HTR-8/SVneo (cell line): ENCODE measurements at regions not wholly inside any gene's neighbourhood (a gene's known extent, or its start where the extent isn't known, plus 50 kb on each side); places are given as distances from the start of the nearest gene placed in this dataset.

Experiments used
- DNase-seq: peaks from one replicate; pipeline ENCODE4 v3.0.0; 2011; ENCODE audit warnings: low spot score, mixed read lengths; ENCODE audit not compliant: insufficient read length
- FAIRE-seq: peaks from 2 replicates; lab custom pipeline; 2011; peaks lifted over from hg19 to GRCh38; lab: Jason Lieb, UNC

DNA sequence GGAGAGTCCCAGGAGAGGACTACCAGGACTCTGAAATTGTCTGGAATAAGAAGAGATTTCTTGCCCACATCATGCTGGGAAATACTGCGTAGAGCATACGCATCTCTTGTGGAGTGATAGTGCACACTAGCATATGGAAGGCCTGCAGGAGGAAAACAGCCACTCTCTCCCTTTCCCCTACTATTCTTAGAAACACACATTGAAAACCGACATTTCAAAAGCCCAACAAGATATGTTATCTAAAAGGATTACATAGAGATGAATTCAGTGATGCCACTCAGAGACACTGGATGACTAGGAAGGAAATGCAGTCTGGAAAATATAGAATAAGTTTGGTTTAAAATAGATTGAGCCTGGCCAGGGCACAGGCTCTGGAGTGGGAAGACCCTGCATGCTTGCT is 388.7 kb upstream of the NBEA start:
- FAIRE-seq (no peak), DNase-seq (no peak)

DNA sequence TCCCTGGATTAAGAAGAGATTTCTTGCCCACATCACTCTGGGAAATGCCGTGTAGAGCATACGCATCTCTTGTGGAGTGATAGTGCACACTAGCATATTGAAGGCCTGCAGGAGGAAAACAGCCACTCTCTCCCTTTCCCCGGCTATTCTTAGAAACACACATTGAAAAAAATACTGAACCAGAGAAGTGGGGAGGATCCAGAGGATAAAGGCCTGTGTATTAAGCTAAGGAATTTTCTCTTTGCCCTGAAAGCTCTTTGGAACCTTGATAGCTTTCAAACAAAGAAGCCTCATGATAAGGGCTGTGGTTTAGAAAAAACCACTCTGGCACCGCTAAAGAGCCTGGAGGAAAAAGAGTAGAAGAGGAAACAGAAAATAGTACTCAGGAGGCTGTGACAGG is 386.1 kb upstream of the NBEA start:
- no peak for FAIRE-seq
- no peak for DNase-seq

DNA sequence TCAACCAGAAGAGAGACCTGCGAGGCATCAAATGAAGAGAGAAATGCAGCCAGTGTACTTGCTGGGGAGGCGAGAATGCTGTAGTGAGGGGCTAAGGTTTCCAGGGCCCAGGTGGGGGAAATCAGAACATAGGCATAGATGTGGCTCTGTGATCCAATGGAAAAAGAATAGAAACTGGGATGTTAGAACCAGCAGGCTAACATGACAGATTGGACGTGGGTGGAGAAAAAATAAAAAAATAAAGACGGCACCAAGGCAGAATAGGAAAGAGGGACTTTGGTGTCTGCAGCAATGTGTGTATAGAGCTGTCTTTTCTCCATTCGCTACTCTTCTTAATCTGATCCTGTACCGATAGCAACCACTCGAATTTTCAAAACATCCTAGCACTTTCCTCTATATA is 381.0 kb upstream of the NBEA start:
- DNase-seq: no peak
- no peak for FAIRE-seq

DNA sequence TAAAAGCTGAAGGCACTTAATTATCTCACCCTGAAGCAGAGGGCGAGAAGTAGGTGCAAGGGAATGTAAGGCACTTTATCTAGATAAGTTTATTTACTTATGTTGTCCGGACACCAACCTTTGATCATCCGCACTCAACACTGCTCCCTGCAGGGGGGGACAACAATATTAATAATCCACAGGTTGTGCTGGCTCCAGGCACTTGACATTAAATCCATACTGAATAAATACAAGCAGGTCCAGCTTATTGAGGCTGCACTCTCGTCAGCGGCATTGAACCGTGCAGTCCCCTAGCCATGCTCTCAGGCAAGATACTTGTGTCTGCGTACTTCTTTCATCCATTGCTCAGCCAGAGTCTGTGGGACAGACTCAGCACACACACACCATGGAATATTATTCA is 374.5 kb upstream of the NBEA start:
- FAIRE-seq: no peak

DNA sequence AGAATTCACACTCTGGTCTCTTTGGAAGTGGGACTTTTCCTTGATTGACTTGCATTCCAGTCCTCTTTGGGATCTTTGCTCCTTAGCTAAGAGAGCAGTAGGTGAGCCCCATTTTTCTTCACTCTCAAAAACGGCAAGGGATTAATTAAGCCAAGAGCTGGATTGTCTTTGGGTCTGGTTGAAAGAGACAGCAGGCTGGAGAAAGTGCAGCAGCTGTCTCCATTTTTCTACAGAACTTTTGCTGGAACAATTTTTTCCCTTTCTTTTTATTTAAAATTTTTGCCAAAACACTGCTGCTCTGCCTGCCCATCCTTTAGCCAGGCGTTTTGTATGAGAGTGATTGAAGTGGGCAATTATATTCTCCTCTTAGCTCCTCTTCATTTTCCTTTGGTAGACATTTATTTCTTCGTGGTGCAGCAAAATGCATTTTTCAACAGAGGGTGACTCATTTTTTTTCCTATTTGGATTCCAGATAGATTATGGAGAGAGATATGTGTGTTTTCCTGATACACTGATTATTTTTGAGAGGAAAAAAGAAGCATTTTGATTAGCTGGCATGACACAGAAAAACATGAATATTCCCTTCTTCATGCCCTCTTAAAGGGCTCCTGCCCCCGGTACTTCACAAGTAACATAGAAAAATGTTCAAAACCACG is 371.2 kb upstream of the NBEA start:
- no peak for FAIRE-seq
- no peak for DNase-seq

More for the DNA sequence above, 374.5 kb upstream of the NBEA start:
- DNase-seq: no peak

DNA sequence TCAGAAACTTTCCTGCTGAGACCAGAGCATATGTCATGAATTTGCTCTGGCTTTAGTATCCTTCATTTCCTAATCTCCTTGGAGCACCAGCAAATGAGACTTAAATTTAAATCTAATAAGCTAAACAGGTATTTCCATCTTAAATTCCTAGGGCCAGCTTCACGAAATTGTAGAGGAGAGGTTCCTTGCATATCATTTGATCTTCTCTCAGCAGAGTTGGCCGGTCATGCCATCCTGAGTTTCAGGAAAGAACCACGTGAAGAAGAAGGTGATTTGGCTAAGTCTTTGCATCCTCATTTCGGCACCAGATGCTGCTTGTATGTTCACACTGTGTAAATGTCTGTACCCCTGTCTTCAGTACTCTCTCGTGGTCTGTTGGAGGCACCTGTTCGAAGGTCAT is 370.4 kb upstream of the NBEA start:
- FAIRE-seq (no peak), DNase-seq (no peak)

DNA sequence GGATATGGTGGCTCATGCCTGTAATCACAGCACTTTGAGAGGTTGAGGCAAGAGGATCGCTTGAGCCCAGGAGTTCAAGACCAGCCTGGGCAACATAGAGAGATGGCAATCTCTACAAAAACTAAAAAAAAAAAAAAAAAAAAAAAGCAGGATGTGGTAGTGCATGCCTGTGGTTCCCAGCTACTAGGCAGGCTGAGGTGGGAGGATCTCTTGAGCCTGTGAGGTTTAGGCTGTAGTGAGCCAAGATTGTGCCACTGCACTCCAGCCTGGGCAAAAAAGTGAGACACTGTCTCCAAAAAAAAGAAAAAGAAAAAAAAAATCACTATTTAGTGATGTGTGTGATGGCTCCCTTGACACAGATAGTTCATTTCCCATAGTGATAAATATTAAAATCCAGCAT is 365.0 kb upstream of the NBEA start:
- no peak for FAIRE-seq
- no peak for DNase-seq

DNA sequence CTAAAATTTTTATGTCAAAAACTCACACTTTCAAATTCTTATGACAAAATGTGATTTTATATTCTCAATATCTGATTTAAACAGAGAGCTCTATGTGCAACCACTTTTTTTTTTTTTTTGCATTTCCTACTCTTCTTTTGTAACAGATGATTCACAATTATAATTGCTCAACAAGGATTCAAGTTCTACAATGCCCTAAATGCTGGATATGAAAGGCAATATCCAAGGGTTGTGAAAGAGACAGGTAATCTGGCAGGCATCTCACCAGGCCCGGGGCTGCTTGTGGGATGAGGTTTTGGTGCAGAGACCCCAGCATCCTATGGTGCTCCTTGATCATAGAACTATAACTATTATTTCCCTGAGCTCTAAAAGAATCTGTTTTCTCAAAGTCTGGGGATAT is 363.6 kb upstream of the NBEA start:
- FAIRE-seq: no peak

DNA sequence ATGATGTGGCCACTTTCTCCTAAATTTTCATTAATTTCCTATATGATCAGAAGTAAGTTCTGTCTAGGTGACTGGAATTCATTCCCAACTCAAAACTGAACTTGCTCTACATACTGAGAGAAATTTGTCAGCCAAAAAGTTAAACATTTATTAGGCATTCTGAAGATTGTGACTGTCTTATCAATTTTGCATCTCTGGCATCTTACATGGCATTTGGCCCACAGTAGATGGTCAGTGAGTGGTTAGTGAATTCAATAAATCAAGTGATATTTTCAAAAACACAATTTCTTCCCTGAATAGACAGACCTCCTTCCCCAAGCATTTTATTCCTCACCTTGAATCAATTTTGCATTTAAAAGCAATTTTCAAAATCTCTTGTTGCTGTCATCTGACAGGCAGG is 363.2 kb upstream of the NBEA start:
- FAIRE-seq (no peak), DNase-seq (no peak)

More for the DNA sequence above, 363.6 kb upstream of the NBEA start:
- DNase-seq: no peak

DNA sequence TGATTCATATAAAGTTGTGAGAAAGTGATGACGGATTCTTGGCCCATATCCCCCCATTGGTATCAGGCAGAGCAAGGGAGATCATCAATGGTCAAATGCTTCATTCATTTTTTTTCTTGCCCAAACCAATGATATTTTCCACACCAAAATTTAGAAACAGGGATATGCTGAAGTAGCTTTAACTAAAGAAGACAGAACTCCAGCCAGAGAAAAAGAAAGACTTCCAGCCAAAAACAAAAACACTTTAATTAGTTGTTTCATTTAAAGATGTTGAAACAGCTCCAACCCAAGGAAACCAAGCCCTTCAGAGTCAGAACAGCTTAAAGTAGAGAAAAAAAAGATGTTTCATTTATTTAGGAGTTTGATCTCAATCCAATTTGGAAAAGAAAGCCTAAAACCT is 358.9 kb upstream of the NBEA start:
- no peak for FAIRE-seq
- DNase-seq: no peak

DNA sequence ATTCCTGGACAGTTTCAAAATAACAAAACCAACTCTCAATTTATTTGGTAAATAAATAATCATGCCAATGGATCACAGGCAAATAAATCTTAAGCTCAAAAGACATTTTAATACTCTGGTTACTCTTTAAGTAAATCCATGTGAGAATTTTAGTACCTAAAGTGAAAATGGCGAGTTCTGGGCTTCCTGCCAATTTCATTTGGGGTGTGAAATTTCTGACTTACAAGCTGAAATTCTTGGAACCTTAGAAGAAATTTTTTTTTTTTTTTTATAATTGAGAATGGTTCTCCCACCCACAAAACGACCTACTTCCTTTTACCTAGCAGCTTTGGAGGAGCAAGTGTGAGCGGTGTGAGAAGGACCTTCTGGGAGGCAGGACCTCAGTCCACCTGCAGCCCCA is 354.5 kb upstream of the NBEA start:
- FAIRE-seq: no peak
- no peak for DNase-seq

DNA sequence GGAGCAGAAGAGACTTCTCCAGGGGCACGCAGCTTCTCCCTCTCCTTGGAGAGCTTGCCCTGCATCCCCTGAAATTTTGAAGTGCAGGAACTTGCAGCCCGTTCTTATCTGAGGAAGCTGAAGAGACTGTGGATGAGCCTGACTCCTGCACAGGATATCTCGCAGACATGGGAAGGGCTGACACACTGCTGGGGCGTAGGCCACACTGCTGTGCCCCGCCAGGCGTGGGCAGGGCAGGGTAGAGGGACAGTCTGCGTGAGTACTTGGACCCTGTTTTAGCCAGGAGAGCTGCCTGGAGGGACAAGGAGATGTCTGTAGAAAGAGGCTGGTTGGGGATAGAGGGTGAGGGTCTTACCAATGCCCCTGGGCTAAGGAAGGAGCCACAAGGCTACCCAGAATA is 353.7 kb upstream of the NBEA start:
- FAIRE-seq: no peak

DNA sequence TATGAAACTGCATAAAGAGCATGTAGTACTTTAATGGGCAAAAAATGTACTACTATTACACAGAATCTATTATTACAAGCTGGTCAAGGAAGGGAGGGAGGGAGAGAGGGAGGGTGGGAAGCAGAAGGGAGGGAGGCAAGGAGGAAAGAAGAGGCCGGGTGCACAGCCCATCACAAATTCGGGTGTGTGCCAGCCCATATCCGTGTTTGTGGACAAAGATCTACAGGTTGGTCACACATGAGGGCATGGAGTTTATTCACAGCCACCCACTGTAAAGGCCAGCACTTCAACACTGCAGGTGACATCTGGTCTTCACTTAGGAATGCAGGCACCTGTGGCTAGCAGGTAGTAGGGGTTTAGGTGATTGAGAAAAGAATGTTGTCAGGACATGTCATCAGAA is 352.5 kb upstream of the NBEA start:
- DNase-seq: no peak
- no peak for FAIRE-seq

More for the DNA sequence above, 353.7 kb upstream of the NBEA start:
- DNase-seq: no peak

DNA sequence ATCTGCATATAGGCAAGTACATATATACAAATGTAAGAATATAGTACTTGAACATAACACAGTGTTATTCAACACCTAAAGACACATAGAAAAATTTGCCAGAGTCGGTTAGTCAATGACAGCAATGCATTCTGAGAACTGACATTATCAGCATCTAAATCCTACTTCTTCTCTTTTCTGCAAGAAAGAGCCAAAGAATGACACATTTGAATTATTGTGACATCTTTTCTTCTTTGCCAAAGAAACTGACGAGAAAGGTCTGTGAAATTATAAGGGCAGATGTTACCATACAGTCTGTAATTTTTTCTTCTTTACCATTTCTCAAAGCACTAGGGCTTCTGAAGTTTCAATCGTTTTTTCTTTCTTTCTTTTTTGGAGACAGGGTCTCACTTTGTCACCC is 350.9 kb upstream of the NBEA start:
- FAIRE-seq: no peak
- no peak for DNase-seq

DNA sequence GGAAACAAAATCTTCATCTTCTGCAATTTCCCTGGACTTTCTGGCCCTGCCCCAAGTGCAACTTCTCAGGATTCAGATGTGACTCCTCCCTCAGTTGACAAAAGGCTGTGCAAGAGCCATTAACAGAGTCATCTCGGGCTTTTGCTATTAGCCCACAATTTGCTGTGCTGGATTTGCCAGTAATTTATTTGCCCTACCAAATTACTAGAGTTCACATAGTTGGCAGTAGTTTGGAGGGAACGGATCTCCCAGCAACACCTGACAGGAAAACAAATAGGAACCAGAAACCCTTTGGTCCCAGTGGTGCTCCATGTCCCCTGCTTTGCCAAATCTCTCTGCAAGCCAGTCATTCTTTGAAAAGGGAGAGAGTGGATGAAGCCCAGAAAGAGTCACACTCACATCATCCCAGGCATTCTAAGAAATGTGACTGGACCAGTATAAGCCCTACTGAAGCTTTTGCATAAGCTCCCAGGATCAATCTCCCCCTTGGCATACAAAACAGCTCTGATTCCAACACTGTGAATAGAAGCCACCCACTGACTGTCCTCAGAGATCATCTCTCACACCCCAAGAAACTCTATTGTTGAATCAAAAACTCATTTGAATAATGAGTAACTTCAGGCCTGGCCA is 350.1 kb upstream of the NBEA start:
- DNase-seq: no peak
- no peak for FAIRE-seq

DNA sequence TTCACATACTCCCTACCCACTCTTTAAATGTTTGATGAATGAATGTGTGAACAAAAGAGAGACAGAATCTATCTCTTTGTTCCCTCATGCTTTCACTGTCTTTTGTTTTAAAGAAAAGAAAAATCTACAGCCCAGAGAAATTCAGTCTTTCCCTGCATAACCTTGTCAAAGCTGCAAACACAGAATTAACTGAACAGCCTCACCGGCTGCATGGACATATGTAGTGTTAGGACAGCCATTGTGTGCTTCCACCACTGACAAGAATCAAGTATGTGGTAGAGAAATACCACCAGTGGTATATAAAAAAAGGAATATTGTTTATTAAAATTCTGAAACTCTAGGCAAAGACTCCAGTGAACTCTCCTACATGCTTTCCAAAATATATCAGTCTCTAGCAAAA is 348.4 kb upstream of the NBEA start:
- DNase-seq (no peak), FAIRE-seq (no peak)

DNA sequence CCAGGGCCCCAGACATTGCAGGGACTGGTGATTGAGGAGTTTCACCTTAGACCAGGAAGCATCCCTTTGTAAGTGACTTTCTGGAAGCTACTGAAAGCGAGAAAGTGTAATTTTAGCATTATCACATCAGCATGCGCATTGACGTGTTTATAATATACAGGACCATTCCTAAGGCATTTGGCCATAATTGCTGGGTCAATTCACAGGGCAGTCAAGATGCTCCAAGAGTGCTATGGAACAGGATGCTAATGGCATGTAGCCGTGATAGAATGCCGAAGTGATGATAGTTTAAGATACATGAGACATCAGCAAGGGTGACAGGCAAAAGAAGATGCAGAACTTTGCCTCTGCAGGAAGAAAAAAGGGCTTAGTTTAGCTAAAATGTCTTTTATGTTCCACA is 347.6 kb upstream of the NBEA start:
- FAIRE-seq (no peak), DNase-seq (no peak)

DNA sequence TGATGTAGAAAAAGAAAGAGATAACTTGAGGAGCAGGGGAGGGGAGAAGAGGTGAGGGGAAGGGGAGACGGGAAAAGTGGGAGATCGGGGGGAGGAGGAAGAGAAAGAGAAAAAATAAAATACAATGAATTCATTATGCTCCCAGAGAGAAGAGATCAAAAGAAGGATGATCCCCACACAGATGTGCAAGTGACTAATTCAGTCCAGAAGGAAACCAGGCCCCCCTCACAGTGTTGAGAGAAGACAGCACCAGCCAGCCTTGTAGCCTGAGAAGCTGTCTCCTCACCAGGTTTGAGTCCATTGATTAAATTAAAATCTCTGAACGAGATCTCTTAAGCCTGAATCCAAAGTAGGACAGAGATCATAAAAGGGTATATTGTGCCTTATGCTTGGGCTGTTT is 333.7 kb upstream of the NBEA start:
- FAIRE-seq: no peak
- DNase-seq: no peak

DNA sequence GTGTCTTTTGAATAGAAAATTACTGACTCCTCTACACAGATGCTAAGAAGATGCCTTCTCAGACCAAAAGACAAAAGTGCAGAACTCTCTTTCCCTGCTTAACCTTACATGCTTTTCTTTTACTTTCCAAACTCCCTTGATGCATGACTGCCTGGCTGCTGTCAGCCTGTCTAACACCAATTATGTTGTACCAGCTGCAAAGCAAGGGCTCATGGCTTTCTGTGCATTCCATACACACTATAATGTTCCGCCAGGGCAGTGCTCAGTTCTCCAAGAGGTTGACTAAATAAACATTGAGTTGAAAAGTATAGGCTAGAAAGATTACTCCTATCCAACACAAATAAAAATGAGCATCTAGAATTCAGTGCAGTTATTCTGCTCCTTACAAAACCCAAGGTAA is 330.4 kb upstream of the NBEA start:
- DNase-seq (no peak), FAIRE-seq (no peak)

DNA sequence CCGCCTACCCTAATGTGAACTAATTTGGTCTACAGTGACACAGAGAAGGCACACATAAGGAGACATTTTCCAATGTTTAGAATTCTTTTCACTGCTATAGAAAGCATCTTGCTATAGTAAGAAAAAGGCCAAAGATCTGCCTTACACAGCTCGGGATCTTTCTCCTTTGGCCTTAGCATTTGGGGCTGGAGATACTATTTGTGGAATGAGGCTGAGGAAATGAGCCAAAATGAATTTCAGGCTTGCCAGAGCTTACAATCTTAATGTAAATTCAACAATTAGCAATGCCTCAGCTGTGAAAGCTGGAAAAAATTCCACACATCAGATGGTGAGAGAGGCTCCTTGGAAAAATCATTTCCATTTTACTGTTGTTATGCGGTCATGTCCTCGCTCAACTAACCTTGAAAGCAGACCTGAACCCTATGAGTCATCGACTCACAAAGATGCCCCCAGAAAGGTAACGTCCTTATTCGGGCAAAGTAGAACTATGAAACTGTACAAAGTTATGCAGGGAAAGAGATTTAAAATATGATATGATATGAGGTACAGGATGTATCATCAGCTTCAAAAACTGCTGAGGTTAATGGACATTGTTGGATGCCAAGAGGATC is 324.5 kb upstream of the NBEA start:
- no peak for FAIRE-seq
- DNase-seq: no peak

DNA sequence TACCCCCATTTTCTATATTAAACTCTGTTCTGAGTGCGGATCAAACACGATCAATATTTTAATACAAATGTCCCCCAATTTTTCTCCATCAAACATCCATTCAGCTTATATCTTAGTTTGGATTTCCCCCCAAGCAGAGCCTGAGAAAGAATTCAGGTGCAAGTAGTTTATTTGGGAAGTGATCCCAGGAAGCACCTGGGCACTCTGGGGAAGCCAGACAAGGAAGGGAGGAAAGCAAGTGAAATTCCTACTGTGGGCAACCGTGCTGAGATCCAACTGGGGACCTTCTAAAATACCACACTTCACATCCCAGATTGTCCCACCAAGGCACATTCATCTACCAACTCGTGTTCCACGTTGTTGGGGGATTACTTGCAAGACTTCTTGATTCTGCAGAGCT is 323.4 kb upstream of the NBEA start:
- no peak for DNase-seq
- FAIRE-seq: no peak

DNA sequence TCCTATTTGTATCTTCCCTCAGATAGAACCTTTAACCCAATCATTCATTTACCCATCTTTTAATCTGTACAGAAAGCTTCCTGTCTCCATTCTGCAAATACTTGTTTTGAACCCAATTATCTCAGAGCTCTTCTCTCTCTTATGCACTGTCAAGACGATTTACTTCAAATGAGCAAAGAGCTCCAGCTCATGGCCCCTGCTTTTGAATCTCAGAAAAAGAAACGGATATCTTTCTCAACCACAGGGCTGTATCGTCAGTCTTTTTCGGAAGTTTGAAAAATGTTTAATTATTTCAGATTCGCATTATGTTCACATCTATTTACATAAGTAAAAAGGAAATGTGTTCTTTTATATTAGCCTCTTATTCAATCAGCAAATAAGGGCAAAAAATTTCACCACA is 322.7 kb upstream of the NBEA start:
- FAIRE-seq (no peak), DNase-seq (no peak)
